ENCODE measurements at regions not wholly inside any gene's neighbourhood (a gene's known extent, or its start where the extent isn't known, plus 50 kb on each side); places are given as distances from the start of the nearest gene placed in this dataset.

DNA sequence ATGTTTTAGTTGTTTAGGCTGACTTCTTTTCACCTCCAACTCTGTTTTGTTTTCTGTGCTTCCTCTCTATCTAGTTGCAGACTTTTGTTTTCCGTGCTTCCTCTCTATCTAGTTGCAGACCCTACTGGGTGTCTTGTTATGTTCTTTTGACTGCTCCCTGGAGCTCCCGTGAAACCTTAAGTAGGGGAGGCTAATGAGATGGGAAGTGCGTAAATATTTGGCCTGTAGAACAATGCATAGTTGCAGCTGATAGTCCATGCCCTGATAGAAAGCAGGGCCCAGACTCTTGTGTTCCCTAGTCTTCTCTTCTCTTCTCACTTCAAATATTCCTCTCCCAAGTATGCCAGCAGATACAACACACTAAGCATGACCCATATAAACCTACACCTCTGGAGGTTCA, 757.0 kb downstream of the BRINP1 start:
- ATAC-seq (no peak), DNase-seq (no peak)
- H3K4me3 Mint-ChIP-seq, result no peak overlapping the region
- POLR2A ChIA-PET, result no interaction called here
- no peak overlapping the region for H3K27ac Mint-ChIP-seq
- intact Hi-C loops (cut with micrococcal nuclease), result no loop called here
- no peaks in the 10 kb centered on the region for H3K4me1 ChIP-seq (ENCODE audit: control insufficient read depth in 2 of 2, insufficient read depth in 2 of 2, low read length in 2 of 2)
- CTCF ChIA-PET, result no interaction called here
- H3K27ac ChIP-seq (ENCODE audit: low read depth, low read length), result no peak overlapping the region
- no peak overlapping the region for H3K4me3 ChIP-seq (ENCODE audit: low read length)
- H3K36me3 ChIP-seq (ENCODE audit: control insufficient read depth in 2 of 3, insufficient read depth in 3 of 3, low read length in 3 of 3), result no peaks in the 10 kb centered on the region
- H3K27me3 ChIP-seq (ENCODE audit: control insufficient read depth in 2 of 2, insufficient read depth in 2 of 2, low read length in 2 of 2), result no peaks in the 10 kb centered on the region
- H3K27me3 Mint-ChIP-seq, result no peaks in the 10 kb centered on the region
- H3K36me3 Mint-ChIP-seq, result peaks cover 0 to 3% (median 0%) of the 10 kb centered on the region in 5 donors
- H3K4me1 Mint-ChIP-seq, result no peaks in the 10 kb centered on the region
- H3K9me3 Mint-ChIP-seq, result peaks cover 0 to 12% (median 3%) of the 10 kb centered on the region in 11 donors
- no peaks in the 10 kb centered on the region for H3K9me3 ChIP-seq (ENCODE audit: control insufficient read depth in 2 of 3, low read length in 3 of 3)

GRCh38 chr9:118613996-118614395, 755.2 kb downstream of the BRINP1 start:
- Mint-ChIP-seq H3K27ac (no peak overlapping the region), H3K36me3 (peaks cover 0 to 3% (median 0%) of the 10 kb centered on the region in 5 donors), H3K4me1 (no peaks in the 10 kb centered on the region), H3K27me3 (no peaks in the 10 kb centered on the region), H3K9me3 (peaks cover 0 to 13% (median 4%) of the 10 kb centered on the region in 11 donors), H3K4me3 (no peak overlapping the region)
- Histone ChIP-seq H3K4me3 (ENCODE audit: low read length) (no peak overlapping the region), H3K27me3 (ENCODE audit: control insufficient read depth in 2 of 2, insufficient read depth in 2 of 2, low read length in 2 of 2) (no peaks in the 10 kb centered on the region), H3K4me1 (ENCODE audit: control insufficient read depth in 2 of 2, insufficient read depth in 2 of 2, low read length in 2 of 2) (no peaks in the 10 kb centered on the region), H3K9me3 (ENCODE audit: control insufficient read depth in 2 of 3, low read length in 3 of 3) (no peaks in the 10 kb centered on the region), H3K36me3 (ENCODE audit: control insufficient read depth in 2 of 3, insufficient read depth in 3 of 3, low read length in 3 of 3) (no peaks in the 10 kb centered on the region), H3K27ac (ENCODE audit: low read depth, low read length) (no peak overlapping the region)
- CTCF ChIA-PET, result no interaction called here
- intact Hi-C loops (cut with micrococcal nuclease), result no loop called here
- no peak for DNase-seq
- POLR2A ChIA-PET, result no interaction called here
- ATAC-seq, result no peak

DNA sequence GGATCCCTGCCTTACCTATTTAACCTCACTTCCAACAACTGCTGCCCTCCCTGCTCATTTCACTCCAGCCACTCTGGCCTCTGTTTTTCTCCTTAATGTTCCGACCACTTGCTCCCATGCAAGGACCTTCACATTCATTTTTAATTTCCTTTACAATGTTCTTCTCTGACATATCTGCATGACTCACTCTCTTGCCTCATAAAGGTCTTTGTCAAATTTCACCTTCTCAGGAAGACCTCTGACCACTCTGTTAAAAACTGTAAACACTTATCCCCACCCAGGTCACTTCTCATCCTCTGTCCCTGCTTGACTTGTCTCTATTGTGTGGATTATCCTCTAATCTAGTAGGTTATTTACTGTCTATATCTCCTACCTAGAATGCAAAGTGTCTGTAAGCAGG, 751.2 kb downstream of the BRINP1 start:
- POLR2A ChIA-PET, result no interaction called here
- no peak overlapping the region for H3K4me3 ChIP-seq (ENCODE audit: low read length)
- H3K9me3 ChIP-seq (ENCODE audit: control insufficient read depth in 2 of 3, low read length in 3 of 3), result no peaks in the 10 kb centered on the region
- intact Hi-C loops (cut with micrococcal nuclease), result no loop called here
- CTCF ChIA-PET, result no interaction called here
- no peaks in the 10 kb centered on the region for H3K27me3 ChIP-seq (ENCODE audit: control insufficient read depth in 2 of 2, insufficient read depth in 2 of 2, low read length in 2 of 2)
- Mint-ChIP-seq H3K4me1 (no peaks in the 10 kb centered on the region), H3K9me3 (peaks cover 1 to 17% (median 5%) of the 10 kb centered on the region in 11 donors), H3K27ac (no peak overlapping the region), H3K4me3 (no peak overlapping the region), H3K36me3 (no peaks in the 10 kb centered on the region), H3K27me3 (no peaks in the 10 kb centered on the region)
- H3K4me1 ChIP-seq (ENCODE audit: control insufficient read depth in 2 of 2, insufficient read depth in 2 of 2, low read length in 2 of 2), result no peaks in the 10 kb centered on the region
- H3K36me3 ChIP-seq (ENCODE audit: control insufficient read depth in 2 of 3, insufficient read depth in 3 of 3, low read length in 3 of 3), result no peaks in the 10 kb centered on the region
- ATAC-seq (no peak), DNase-seq (no peak)
- no peak overlapping the region for H3K27ac ChIP-seq (ENCODE audit: low read depth, low read length)

DNA sequence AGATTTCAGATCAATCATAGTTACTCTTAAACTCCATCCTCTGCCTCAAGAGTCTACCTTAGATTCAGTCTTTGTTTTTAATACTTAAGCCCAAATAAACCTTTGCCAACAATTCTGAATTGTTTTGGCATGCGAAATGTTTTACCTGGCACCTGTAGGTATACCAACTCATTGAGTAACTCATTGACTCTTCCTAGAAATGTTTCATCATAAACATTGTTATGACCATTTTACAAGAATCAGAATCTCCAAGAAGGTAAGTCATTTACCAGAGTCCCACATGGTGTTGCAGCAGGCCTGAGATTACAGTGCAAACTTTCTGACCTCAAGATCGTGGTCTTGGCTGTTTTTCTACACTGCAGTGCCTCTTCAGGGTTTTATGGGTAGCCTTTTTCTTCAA, 750.4 kb downstream of the BRINP1 start:
- no peak overlapping the region for H3K27ac ChIP-seq (ENCODE audit: low read depth, low read length)

DNA sequence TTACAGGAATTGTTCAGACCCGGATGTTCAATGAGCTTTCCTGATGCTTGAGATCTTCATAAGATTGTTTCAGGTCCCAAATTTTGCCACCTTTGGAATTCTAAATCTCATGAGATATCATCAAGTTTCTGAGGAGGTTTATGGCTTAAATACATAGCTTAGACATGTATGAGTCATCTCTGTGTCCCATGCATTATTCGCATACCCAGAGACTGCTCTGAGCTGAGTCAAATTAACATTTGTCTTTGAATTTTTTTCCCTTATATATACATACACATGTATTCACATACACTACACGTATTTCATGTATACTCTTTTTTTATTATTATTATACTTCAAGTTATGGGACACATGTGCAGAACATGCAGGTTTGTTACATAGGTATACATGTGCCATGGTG, 744.6 kb downstream of the BRINP1 start:
- H3K4me1 ChIP-seq (ENCODE audit: control insufficient read depth in 2 of 2, insufficient read depth in 2 of 2, low read length in 2 of 2), result no peaks in the 10 kb centered on the region
- CTCF ChIA-PET, result no interaction called here
- DNase-seq (no peak), ATAC-seq (no peak)
- H3K27me3 ChIP-seq (ENCODE audit: control insufficient read depth in 2 of 2, insufficient read depth in 2 of 2, low read length in 2 of 2), result no peaks in the 10 kb centered on the region
- Mint-ChIP-seq H3K27me3 (no peaks in the 10 kb centered on the region), H3K4me1 (no peaks in the 10 kb centered on the region), H3K4me3 (no peak overlapping the region), H3K27ac (no peak overlapping the region), H3K9me3 (peaks cover 2 to 24% (median 8%) of the 10 kb centered on the region in 11 donors), H3K36me3 (no peaks in the 10 kb centered on the region)
- no peaks in the 10 kb centered on the region for H3K36me3 ChIP-seq (ENCODE audit: control insufficient read depth in 2 of 3, insufficient read depth in 3 of 3, low read length in 3 of 3)
- intact Hi-C loops (cut with micrococcal nuclease), result no loop called here
- H3K4me3 ChIP-seq (ENCODE audit: low read length), result no peak overlapping the region
- H3K9me3 ChIP-seq (ENCODE audit: control insufficient read depth in 2 of 3, low read length in 3 of 3), result no peaks in the 10 kb centered on the region
- H3K27ac ChIP-seq (ENCODE audit: low read depth, low read length), result no peak overlapping the region
- POLR2A ChIA-PET, result no interaction called here

More for the DNA sequence above, 750.4 kb downstream of the BRINP1 start:
- Mint-ChIP-seq H3K4me3 (no peak overlapping the region), H3K9me3 (peaks cover 1 to 17% (median 5%) of the 10 kb centered on the region in 11 donors), H3K27ac (no peak overlapping the region), H3K4me1 (no peaks in the 10 kb centered on the region), H3K27me3 (no peaks in the 10 kb centered on the region), H3K36me3 (no peaks in the 10 kb centered on the region)
- Histone ChIP-seq H3K36me3 (ENCODE audit: control insufficient read depth in 2 of 3, insufficient read depth in 3 of 3, low read length in 3 of 3) (no peaks in the 10 kb centered on the region), H3K9me3 (ENCODE audit: control insufficient read depth in 2 of 3, low read length in 3 of 3) (no peaks in the 10 kb centered on the region), H3K4me1 (ENCODE audit: control insufficient read depth in 2 of 2, insufficient read depth in 2 of 2, low read length in 2 of 2) (no peaks in the 10 kb centered on the region), H3K27me3 (ENCODE audit: control insufficient read depth in 2 of 2, insufficient read depth in 2 of 2, low read length in 2 of 2) (no peaks in the 10 kb centered on the region), H3K4me3 (ENCODE audit: low read length) (no peak overlapping the region)
- intact Hi-C loops (cut with micrococcal nuclease), result no loop called here
- ATAC-seq (no peak), DNase-seq (no peak)
- POLR2A ChIA-PET, result no interaction called here
- CTCF ChIA-PET, result no interaction called here

- Mint-ChIP-seq H3K9me3 (peaks cover 2 to 41% (median 16%) of the 10 kb centered on the region in 11 donors), H3K4me1 (no peaks in the 10 kb centered on the region), H3K27ac (no peak overlapping the region), H3K27me3 (no peaks in the 10 kb centered on the region), H3K36me3 (peaks cover 0 to 9% (median 0%) of the 10 kb centered on the region in 5 donors), H3K4me3 (no peak overlapping the region)
- Histone ChIP-seq H3K4me1 (ENCODE audit: control insufficient read depth in 2 of 2, insufficient read depth in 2 of 2, low read length in 2 of 2) (no peaks in the 10 kb centered on the region), H3K9me3 (ENCODE audit: control insufficient read depth in 2 of 3, low read length in 3 of 3) (no peaks in the 10 kb centered on the region), H3K27ac (ENCODE audit: low read depth, low read length) (no peak overlapping the region), H3K36me3 (ENCODE audit: control insufficient read depth in 2 of 3, insufficient read depth in 3 of 3, low read length in 3 of 3) (no peaks in the 10 kb centered on the region), H3K27me3 (ENCODE audit: control insufficient read depth in 2 of 2, insufficient read depth in 2 of 2, low read length in 2 of 2) (no peaks in the 10 kb centered on the region), H3K4me3 (ENCODE audit: low read length) (no peak overlapping the region)
- ChIA-PET POLR2A (no interaction called here), CTCF (no interaction called here)
- DNase-seq, result no peak
- intact Hi-C loops (cut with micrococcal nuclease), result no loop called here
- no peak for ATAC-seq
Observed at GRCh38 chr9:118630079-118630478, 739.2 kb downstream of the BRINP1 start.

DNA sequence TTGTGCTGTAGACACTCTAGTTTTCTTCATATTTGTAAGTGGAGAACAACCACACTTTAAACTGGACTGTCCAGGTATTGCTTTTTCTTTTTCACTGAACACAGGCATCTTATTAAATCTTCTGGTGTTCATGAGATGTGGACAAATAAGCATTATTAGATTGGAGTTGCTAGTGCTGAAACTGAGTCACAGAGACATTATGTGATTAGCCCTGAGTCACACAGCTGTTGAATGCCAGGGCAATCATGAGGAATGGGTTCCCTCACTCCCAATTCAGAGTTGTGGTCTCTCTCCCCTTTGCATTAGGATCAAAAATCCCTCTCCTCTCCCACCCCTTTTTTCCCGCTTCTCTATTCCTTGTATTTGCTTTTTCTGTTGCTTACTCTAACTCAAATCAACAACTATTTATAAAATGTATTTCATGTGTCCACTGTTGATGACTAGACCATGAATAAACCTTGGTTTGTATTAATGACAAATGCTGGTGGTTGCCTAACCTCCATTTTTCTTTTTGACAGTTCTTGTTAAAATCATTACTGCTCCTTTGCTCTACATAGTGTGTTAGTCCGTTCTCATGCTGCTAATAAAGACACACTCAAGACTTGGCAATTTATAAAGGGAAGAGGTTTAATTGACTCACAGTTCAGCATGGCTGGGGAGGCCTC, 738.2 kb downstream of the BRINP1 start:
- Mint-ChIP-seq H3K4me3 (no peak overlapping the region), H3K9me3 (peaks cover 2 to 31% (median 14%) of the 10 kb centered on the region in 11 donors), H3K4me1 (no peaks in the 10 kb centered on the region), H3K36me3 (peaks cover 0 to 9% (median 0%) of the 10 kb centered on the region in 5 donors), H3K27me3 (no peaks in the 10 kb centered on the region), H3K27ac (no peak overlapping the region)
- Histone ChIP-seq H3K27ac (ENCODE audit: low read depth, low read length) (no peak overlapping the region), H3K36me3 (ENCODE audit: control insufficient read depth in 2 of 3, insufficient read depth in 3 of 3, low read length in 3 of 3) (no peaks in the 10 kb centered on the region), H3K4me3 (ENCODE audit: low read length) (no peak overlapping the region), H3K4me1 (ENCODE audit: control insufficient read depth in 2 of 2, insufficient read depth in 2 of 2, low read length in 2 of 2) (no peaks in the 10 kb centered on the region), H3K27me3 (ENCODE audit: control insufficient read depth in 2 of 2, insufficient read depth in 2 of 2, low read length in 2 of 2) (no peaks in the 10 kb centered on the region), H3K9me3 (ENCODE audit: control insufficient read depth in 2 of 3, low read length in 3 of 3) (no peaks in the 10 kb centered on the region)
- no peak for DNase-seq
- ChIA-PET CTCF (no interaction called here), POLR2A (no interaction called here)
- intact Hi-C loops (cut with micrococcal nuclease), result no loop called here
- no peak for ATAC-seq

Measured in naive thymus-derived CD4-positive, alpha-beta T cell (primary cell).